GM18870 (cell line): ENCODE measurements at regions not wholly inside any gene's neighbourhood (a gene's known extent, or its start where the extent isn't known, plus 50 kb on each side); places are given as distances from the start of the nearest gene placed in this dataset.
"Not testable (repeated sequence)": the region's sequence is repeated elsewhere in the genome, so short reads cannot be mapped to it uniquely, and the experiment has no call there.

Source experiments
- ATAC-seq: cut with Tn5 transposase; IDR thresholded peaks from one replicate; pipeline ENCODE4 v1.9.1; 2021; ENCODE audit warnings: moderate library complexity; ENCODE audit not compliant: unreplicated experiment

DNA sequence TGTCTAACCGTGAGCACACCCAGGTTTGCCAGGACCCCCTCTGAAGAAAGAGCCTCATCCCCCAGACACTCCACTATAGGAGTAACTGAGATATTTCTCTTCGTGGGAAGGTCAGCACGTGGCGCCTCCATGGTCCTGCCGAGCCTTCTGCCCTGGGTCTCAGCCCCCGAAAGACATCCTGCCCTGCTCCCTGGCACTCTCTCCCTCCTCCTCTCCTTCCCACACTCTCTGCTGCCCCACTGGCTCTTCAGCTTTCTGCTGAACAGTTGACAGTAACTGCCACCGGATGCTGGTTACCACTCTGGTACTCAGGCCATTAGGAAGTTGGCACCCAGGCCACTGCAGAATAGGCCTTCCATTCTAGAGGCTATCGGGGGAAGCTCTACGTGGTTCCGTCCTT lies 185.2 kb downstream of the UACA start:
- no peak for ATAC-seq

DNA sequence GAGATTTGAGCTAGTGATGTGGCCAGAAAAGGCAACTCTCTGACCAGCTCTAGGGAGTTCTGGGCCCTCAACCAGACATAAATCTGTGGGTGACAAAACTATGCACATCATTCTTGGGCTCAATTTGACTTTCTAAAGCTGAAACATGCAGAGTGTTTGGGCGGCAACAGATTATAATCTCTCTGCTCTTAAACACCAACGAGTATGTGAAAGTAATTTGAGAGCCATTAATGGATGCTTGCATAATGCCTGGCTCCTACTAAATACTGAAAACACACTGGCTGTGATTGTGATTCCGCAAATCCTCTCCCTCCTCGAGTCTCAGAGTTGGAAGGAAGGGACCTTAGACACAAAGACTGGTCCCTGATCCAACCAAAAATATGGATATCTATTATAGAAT lies 186.7 kb downstream of the UACA start:
- no peak for ATAC-seq

DNA sequence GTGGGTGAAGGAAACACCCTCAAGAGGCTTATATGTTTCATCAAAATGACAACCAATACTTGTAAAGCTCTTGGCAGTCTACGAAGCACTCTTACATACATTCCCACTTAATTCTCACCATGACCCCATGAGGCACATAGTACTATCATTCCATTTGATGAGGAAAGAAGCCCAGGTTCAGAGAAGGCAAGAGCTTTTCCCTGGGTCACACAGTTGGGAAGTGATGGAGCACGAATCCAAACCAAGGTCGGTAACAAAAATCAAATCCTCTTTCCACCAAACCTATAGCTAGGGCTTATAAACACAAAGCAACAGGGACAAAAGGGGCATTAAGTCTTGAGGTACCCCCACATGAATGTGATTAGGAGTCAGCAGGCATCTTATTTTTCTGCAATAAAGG lies 187.1 kb downstream of the UACA start:
- no peak for ATAC-seq

DNA sequence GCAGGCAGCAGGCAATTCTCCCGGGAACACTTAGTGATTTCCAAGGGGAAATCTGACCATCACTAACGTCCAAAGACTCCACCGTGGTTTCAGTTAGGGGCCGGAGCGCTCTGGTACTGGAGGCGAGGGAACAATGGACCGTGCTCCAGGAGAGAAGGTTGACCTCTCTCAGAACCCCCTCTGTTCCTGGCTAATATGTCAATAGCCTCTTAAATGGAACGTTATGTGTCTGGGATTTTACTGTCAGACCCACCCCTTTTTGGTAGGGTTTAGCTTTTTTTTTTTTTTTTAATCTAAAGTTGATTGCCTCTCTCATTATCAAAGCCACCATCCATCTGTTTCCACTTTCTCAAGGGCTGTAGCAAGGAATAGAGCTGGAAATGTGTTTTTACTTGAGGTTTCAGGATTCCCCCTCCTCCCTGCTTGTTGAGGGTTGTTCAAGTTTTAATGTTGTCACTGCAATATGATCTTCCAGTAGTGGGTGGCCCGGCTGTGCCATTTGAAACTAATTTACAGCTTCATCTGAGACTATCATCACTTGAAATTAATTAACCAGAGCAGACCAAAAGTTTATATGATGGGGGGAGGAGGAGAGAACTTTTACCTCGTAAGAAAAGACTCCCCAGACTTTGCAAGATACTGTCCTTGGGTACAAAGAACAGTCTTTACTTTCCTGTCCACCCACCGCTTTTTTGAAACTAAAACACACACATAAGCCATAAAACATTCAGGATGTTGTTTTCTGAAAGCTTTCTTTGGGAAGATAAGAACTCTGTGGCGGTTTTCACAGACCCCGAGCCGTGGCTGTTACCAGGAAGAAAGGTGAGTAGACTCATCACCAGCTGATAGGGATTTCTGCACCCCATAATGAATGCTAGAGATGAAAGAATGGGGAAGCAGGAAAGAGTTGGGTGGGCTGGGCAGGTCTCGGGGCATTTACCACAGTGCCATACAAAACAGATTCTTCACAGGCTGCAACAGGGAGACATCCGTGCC lies 187.8 kb downstream of the UACA start:
- no peak for ATAC-seq

DNA sequence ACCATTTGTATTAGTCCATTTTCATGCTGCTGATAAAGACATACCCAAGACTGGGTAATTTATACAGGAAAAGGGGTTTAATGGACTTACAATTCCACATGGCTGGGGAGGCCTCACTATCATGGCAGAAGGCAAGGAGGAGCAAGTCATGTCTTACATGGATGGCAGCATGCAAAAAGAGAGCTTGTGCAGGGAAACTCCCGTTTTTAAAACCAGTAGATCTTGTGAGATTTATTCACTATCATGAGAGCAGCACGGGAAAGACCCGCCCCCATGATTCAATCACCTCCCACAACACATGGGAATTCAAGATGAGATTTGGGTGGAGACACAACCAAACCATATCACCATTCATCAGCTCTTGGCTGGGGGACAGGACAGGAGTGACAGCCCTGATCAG lies 189.0 kb downstream of the UACA start:
- not testable (repeated sequence) for ATAC-seq

DNA sequence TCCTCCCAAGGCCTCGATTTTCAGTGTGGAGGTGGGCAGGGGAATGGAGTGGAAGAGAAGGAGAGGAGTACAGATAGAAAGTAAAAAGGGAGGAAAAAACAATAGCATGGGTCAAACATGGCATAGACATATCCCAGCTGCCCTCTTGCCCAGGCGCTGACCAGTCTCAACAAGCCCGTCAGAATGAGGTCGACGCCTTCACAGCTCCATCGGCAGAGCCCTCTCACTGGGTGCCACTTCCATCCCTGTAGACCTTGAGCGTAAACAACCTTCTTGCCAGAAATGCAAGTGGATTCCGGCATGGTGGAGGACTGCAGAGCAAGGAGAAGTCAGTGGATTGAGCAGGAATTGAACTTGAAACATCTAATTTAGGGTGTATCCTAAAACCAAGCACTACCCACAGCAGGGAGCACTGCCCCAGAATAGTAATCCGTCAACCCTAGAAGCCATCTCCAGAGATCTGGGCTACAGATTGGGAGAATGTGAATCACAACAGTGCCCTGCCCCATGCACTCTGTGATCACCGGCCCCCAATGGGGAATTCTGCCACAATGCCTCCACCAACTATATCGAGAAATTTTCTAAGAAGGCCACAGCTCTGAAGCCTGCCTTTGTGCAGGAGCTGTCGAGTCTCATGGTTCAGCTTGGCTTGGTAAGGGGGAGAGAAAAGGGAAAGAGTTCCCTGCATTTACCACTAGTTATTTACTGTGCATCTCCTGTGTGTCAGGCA lies 190.1 kb downstream of the UACA start:
- no peak for ATAC-seq

- no peak for ATAC-seq
These were observed 193.6 kb downstream of the UACA start for GRCh38 chr15:70569714-70570231.

GRCh38 chr15:70569091-70569713 lies 194.2 kb downstream of the UACA start:
- ATAC-seq, result no peak

DNA sequence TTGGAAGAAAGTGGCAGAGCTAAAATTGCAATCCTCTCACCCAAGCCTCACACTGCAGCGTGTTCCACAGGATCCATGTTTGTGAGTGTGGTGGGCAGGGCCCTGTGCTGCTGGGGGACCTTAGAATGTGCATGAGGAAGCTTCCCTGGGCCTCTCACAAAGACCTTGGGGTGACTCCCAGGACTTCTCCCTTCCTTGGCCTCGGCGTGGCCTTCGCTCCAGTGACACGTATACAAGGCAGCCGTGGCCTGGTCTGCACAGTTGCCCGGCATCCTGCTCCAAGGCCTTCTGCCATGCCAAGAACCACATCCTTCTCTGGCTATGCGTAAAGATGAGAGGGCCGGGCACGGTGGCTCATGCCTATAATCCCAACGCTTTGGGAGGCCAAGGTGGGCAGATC lies 196.4 kb downstream of the UACA start:
- ATAC-seq, result no peak

DNA sequence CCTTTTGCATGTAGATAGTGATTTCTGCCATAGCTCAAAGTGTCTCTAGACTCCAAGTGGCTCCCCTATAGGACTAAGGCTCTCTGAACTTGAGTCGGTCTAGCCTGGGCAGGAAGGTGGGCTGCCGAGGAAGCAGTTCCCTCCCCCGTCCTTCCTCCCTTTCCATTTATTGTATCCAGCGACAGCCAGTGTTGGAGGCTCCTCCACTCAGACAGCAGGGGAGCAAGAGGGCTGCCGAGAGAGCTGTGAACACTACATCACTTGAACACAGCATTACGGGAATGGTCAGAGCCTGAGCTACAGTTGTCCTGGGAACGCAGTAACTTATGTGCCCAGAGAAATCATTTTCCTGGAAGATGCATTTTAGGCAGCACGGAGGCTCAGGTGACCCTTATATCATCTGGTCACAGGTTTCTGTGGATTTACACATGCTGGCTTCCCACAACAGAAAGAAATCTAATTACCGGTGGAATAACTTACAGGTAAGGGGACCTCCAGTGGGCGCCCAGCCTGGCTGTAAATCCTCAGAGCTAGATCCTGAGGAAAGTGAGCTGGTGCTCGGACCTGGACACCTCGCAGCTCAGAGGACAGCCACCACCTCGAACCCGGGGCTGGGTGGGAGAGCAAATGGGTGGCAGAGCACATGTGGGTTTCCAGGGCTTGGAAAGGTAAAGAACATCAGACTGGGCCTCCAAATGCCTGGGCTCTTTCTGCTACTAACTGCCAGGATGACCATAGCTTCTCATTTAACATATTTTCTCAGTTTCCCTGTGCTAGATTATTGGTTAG lies 197.1 kb downstream of the UACA start:
- ATAC-seq, result no peak

DNA sequence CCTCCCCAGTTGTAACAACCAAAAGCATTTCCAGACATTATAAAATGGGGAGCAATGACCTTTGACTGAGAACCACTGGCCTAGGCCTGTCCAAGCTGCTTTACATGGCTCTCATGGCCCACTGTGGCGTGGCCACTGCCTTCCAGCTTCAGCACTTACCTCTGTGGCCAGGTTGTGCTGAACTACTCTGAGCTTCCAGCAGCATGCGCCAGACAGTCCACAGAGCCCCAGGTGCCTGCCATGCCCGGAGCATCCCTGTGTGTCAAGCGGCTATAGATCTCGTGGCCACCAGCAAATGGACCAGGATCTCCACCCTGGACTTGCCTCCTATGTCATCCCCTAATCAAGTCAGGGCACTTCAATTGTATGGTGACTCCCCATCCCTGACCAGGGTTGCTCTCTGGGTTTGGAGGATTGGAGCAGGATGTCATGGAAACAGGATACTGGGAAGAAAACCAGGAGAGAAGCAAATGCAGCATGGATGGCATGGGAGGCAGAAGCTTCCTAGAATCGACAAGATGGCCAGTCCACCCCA lies 199.7 kb downstream of the UACA start:
- ATAC-seq, result no peak

DNA sequence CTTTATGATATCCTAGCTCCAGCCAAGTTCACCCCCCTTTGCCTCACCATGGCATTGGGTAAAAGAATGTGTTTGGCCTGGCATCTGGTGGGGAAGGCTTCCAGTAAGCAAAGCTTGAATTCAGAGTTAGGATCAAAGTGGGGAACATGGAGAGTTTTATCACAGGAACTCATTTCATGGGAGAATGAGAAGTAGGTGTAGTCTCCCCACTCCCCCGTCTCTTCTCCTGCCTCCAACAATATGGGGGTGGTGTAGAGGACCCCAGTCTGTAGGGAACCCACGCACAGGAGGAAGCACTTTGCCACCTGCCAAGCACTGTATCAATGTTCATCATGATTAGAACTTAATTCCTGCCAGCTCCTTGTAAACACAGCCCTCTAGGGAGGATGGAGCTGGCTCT lies 200.5 kb downstream of the UACA start:
- no peak for ATAC-seq

GRCh38 chr15:70561885-70562284 lies 201.5 kb downstream of the UACA start:
- no peak for ATAC-seq

DNA sequence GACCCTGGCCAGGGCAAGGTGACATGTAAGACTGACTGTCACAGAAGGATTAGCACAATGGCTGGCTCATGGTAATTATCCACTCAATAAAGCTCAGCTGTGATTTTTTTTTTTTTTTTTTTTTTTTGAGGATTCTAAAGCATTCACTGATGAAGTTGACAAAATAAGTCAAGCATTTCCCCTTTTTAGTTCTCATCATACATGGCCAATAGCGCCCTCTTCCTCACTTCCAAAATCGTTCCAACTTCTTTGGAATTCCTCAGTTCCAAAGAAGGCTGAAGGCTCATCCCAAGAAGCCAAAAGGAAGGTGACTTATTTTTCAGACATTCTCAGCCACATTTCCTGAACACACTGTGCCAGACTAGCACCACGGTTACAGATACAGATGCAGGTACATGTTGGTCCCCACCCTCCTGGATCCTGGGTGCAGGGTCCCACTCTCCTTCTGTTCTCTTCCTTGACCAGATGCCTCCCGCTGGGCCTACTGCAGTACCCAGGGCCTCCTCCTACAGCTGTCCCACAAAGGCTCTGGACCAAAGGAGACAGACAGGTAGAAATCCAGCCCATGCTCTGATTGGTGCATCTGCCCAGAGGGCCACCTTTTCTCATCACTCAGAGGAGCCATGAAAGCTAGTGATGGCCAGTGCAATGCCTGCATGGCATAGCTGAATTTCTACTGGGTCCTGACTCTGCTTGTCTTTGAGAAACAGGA lies 202.6 kb downstream of the UACA start:
- ATAC-seq, result no peak

GRCh38 chr15:70559265-70560239 lies 203.8 kb downstream of the UACA start:
- no peak for ATAC-seq

- no peak for ATAC-seq
These were observed 204.7 kb downstream of the UACA start for GRCh38 chr15:70558406-70559264.

DNA sequence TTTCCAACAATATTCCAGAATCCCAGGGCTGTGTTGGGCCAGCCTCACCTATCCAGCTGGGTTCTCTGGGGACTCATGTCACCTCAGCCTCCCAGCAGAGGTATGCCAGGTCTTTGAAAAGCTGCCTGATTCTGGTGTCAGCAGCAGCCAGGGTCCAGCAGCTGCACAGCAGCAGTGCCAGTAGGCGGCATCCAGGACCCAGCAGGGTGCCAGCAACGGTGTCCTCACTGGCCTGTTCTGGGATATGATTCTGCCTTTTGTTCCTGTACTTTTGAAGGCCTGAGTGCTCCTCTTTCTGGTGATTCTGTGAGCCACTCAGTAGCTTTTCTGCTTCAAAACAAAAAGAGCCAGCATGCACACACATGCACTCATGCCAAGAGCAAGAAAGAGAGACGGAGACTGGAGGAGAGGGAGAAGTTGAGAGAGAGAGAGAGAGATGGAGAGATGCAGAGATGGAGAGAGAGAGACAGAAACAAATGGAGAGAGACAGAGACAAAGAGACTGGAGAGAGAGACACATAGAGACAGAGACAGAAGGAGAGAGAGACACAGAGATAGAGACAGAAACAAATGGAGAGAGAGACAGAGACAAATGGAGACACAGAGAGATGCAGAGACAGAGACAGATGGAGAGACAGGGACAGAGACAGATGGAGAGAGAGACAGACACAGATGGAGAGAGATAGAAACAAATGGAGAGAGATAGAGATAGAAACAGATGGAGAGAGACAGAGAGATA lies 205.7 kb downstream of the UACA start:
- no peak for ATAC-seq
